Endodermal cell (in vitro differentiated cells): ENCODE measurements at regions not wholly inside any gene's neighbourhood (a gene's known extent, or its start where the extent isn't known, plus 50 kb on each side); places are given as distances from the start of the nearest gene placed in this dataset.

ENCODE experiments used
- DNase-seq: peaks from one replicate; pipeline ENCODE4 v3.0.0-alpha.2; 2017
- H3K27ac ChIP-seq: 2 replicates; pipeline ENCODE4 v1.5.1; 2013; ENCODE audit warnings: mild to moderate bottlenecking, low read depth, low read length, moderate library complexity
- H3K27me3 ChIP-seq: 2 replicates; pipeline ENCODE4 v1.6.1; 2013; ENCODE audit warnings: mild to moderate bottlenecking, low read length, moderate library complexity; ENCODE audit not compliant: insufficient read depth, control insufficient read depth, poor library complexity, severe bottlenecking
- H3K36me3 ChIP-seq: 2 replicates; pipeline ENCODE4 v1.7.0; 2013; ENCODE audit warnings: mild to moderate bottlenecking, low read length, moderate library complexity; ENCODE audit not compliant: control insufficient read depth, insufficient read depth
- H3K4me1 ChIP-seq: one replicate; pipeline ENCODE4 v1.7.0; 2013; ENCODE audit warnings: low read length; ENCODE audit not compliant: control insufficient read depth, insufficient read depth
- H3K4me3 ChIP-seq: 2 replicates; pipeline ENCODE4 v1.5.1; 2013; ENCODE audit warnings: mild to moderate bottlenecking, low read length, moderate library complexity
- H3K9ac ChIP-seq: 2 replicates; pipeline ENCODE4 v1.6.1; 2013; ENCODE audit warnings: mild to moderate bottlenecking, low read length, moderate library complexity; ENCODE audit not compliant: poor library complexity, severe bottlenecking; ENCODE audit errors: extremely low read depth
- H3K9me3 ChIP-seq: 2 replicates; pipeline ENCODE4 v1.6.1; 2013; ENCODE audit warnings: mild to moderate bottlenecking, low read length, moderate library complexity; ENCODE audit not compliant: control insufficient read depth
- H3K27ac Mint-ChIP-seq: 2 replicates; pipeline ENCODE4 v1.8.0; 2020; ENCODE audit warnings: mixed read lengths
- H3K27me3 Mint-ChIP-seq: 2 replicates; pipeline ENCODE4 v1.8.0; 2021; ENCODE audit warnings: mild to moderate bottlenecking, mixed read lengths; ENCODE audit not compliant: insufficient read depth
- H3K36me3 Mint-ChIP-seq: 2 replicates; pipeline ENCODE4 v1.8.0; 2020; ENCODE audit warnings: low read depth, mixed read lengths
- H3K4me1 Mint-ChIP-seq: 2 replicates; pipeline ENCODE4 v1.8.0; 2020; ENCODE audit warnings: mixed read lengths
- H3K4me3 Mint-ChIP-seq: 2 replicates; pipeline ENCODE4 v1.8.0; 2020; ENCODE audit warnings: mild to moderate bottlenecking, moderate library complexity, mixed read lengths
- H3K9me3 Mint-ChIP-seq: 2 replicates; pipeline ENCODE4 v1.8.0; 2020; ENCODE audit warnings: mild to moderate bottlenecking, mixed read lengths
- WGBS, 2 experiments: methylation state at CpG; one replicate each; pipeline versions ENCODE4 v1.1.5 to v1.1.7; 2013; ENCODE audit warnings: missing lambda C conversion rate in 2 of 2, mixed read lengths in 1 of 2; ENCODE audit not compliant: insufficient coverage in 1 of 2, insufficient read length in 1 of 2; 5-methylcytosine and 5-hydroxymethylcytosine counted together
- TF ChIP-seq, protein P1 (sequence below): fragments of 200-600 bp; sonication (generic); conservative IDR thresholded peaks from 2 replicates; pipeline ENCODE4 v1.5.0; 2021; ENCODE audit warnings: antibody characterized with exemption, mild to moderate bottlenecking

DNA sequence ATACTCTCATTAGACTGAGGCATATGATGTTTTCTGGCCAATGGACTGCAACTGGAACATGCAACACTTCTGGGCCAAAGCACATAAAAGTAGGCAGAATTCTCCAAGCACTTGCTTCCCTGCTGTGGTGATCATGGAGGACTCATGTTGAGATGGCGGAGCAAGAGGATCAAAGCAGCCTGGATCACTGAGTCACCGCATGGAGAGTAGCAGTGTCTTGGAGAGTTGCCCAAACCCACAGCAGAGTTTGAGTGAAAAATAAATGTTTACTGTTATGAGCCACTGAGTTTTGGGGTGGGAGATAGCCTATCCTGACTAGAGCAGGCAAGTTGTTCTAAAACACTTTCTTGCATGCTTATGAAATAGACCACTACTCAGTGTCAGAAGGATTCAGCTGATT lies 359.5 kb downstream of the ZNF521 start:
- Histone ChIP-seq H3K4me1 (peaks cover 7% of the 10 kb centered on the region), H3K36me3 (no peaks in the 10 kb centered on the region), H3K9me3 (no peaks in the 10 kb centered on the region), H3K27me3 (no peaks in the 10 kb centered on the region), H3K27ac (no peak overlapping the region), H3K9ac (no peak overlapping the region), H3K4me3 (no peak overlapping the region)
- Mint-ChIP-seq H3K4me1 (peaks cover 25% of the 10 kb centered on the region), H3K36me3 (no peaks in the 10 kb centered on the region), H3K27ac (no peak overlapping the region), H3K27me3 (peaks cover 2% of the 10 kb centered on the region), H3K4me3 (no peak overlapping the region), H3K9me3 (no peaks in the 10 kb centered on the region)
- WGBS, 2 experiments, result 93 to 99% methylated on average over 2 of the region's 2 CpGs
- no peak for DNase-seq
- TF ChIP-seq, protein P1, sequence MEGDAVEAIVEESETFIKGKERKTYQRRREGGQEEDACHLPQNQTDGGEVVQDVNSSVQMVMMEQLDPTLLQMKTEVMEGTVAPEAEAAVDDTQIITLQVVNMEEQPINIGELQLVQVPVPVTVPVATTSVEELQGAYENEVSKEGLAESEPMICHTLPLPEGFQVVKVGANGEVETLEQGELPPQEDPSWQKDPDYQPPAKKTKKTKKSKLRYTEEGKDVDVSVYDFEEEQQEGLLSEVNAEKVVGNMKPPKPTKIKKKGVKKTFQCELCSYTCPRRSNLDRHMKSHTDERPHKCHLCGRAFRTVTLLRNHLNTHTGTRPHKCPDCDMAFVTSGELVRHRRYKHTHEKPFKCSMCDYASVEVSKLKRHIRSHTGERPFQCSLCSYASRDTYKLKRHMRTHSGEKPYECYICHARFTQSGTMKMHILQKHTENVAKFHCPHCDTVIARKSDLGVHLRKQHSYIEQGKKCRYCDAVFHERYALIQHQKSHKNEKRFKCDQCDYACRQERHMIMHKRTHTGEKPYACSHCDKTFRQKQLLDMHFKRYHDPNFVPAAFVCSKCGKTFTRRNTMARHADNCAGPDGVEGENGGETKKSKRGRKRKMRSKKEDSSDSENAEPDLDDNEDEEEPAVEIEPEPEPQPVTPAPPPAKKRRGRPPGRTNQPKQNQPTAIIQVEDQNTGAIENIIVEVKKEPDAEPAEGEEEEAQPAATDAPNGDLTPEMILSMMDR, result no peak

DNA sequence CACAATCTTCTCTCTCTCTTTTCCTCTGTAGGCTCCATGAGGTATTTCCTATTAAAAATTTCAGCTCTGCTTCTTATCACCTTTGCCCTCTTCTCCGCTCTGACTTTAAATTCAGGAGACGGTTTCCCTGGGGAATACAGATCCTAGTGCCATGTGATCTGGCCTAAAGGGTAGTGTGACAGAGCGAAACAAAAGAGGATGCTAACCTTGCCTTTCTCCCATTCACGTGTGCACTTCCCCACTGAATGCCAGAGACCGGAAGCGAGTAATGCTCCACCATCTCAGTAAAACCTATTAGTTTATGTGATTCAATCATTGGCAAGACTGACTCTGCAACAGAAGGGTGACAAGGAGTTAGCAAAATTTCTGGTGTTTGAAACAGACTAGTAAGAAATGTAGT lies 358.3 kb downstream of the ZNF521 start:
- H3K27ac Mint-ChIP-seq, result no peak overlapping the region
- 81 to 93% methylated on average over 4 to 6 of the region's 6 CpGs for WGBS, 2 experiments
- no peaks in the 10 kb centered on the region for H3K27me3 ChIP-seq

DNA sequence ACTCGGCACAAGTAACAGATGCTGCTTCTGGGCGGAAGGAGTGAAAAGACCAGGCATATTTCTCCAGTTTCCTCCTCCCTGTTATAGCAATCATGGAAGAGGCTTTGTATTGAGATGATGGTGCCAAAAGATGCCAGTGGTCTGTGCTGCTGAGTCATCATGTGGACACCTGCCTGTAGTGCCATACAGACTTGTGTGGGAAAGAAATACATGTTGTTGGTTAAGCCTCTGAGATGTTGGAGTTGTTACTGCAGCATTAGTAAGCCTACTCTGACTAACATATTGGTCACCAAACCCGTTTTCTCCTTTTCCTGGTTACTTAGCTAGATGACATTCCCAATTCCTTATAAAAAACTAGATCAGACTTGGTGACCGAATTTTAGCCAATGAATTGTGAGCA lies 356.9 kb downstream of the ZNF521 start:
- H3K4me1 Mint-ChIP-seq, result peaks cover 16% of the 10 kb centered on the region
- Histone ChIP-seq H3K27me3 (no peaks in the 10 kb centered on the region), H3K9me3 (peaks cover 16% of the 10 kb centered on the region), H3K4me1 (peaks cover 2% of the 10 kb centered on the region), H3K36me3 (no peaks in the 10 kb centered on the region), H3K4me3 (no peak overlapping the region), H3K9ac (no peak overlapping the region), H3K27ac (no peak overlapping the region)
- no peak overlapping the region for H3K27ac Mint-ChIP-seq
- WGBS, 2 experiments, result 98% methylated on average over 4 of the region's 4 CpGs; no CpG with 5 or more reads in 1 of the 2 experiments
- DNase-seq, result no peak
- peaks cover 18% of the 10 kb centered on the region for H3K9me3 Mint-ChIP-seq
- H3K27me3 Mint-ChIP-seq, result peaks cover 2% of the 10 kb centered on the region
- TF ChIP-seq, protein P1, result no peak
- no peak overlapping the region for H3K4me3 Mint-ChIP-seq
- peaks cover 9% of the 10 kb centered on the region for H3K36me3 Mint-ChIP-seq

More for the DNA sequence above, 358.3 kb downstream of the ZNF521 start:
- H3K4me1 Mint-ChIP-seq, result peaks cover 18% of the 10 kb centered on the region
- no peaks in the 10 kb centered on the region for H3K36me3 ChIP-seq
- peaks cover 2% of the 10 kb centered on the region for H3K27me3 Mint-ChIP-seq
- no peak overlapping the region for H3K27ac ChIP-seq
- H3K9me3 Mint-ChIP-seq, result peaks cover 4% of the 10 kb centered on the region
- TF ChIP-seq, protein P1, result no peak
- H3K4me1 ChIP-seq, result peaks cover 2% of the 10 kb centered on the region
- no peak overlapping the region for H3K9ac ChIP-seq
- H3K4me3 Mint-ChIP-seq, result no peak overlapping the region
- peaks cover 2% of the 10 kb centered on the region for H3K9me3 ChIP-seq
- no peak for DNase-seq
- H3K36me3 Mint-ChIP-seq, result peaks cover under 1% of the 10 kb centered on the region
- no peak overlapping the region for H3K4me3 ChIP-seq
